ENCODE measurements at regions not wholly inside any gene's neighbourhood (a gene's known extent, or its start where the extent isn't known, plus 50 kb on each side); places are given as distances from the start of the nearest gene placed in this dataset.

GRCh38 chr5:14028938-14029584 is 84.6 kb upstream of the DNAH5 start:
- TF ChIP-seq, protein P1, sequence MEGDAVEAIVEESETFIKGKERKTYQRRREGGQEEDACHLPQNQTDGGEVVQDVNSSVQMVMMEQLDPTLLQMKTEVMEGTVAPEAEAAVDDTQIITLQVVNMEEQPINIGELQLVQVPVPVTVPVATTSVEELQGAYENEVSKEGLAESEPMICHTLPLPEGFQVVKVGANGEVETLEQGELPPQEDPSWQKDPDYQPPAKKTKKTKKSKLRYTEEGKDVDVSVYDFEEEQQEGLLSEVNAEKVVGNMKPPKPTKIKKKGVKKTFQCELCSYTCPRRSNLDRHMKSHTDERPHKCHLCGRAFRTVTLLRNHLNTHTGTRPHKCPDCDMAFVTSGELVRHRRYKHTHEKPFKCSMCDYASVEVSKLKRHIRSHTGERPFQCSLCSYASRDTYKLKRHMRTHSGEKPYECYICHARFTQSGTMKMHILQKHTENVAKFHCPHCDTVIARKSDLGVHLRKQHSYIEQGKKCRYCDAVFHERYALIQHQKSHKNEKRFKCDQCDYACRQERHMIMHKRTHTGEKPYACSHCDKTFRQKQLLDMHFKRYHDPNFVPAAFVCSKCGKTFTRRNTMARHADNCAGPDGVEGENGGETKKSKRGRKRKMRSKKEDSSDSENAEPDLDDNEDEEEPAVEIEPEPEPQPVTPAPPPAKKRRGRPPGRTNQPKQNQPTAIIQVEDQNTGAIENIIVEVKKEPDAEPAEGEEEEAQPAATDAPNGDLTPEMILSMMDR (IDR thresholded peaks at IDR 0.05 in 8 of 11, conservative IDR thresholded peaks at IDR 0.05 in 3 of 11), result no peak
- no peak for TF ChIP-seq POLR2AphosphoS5 (IDR thresholded peaks at IDR 0.05)

All from spleen (tissue), 7 donors.